Adrenal gland (tissue), 5 donors: ENCODE measurements at regions not wholly inside any gene's neighbourhood (a gene's known extent, or its start where the extent isn't known, plus 50 kb on each side); places are given as distances from the start of the nearest gene placed in this dataset.

ENCODE experiments used
- CTCF ChIP-seq, 6 experiments: fragments of 450-650 bp in 4 of 6; fragments of 200-600 bp in 2 of 6; sonication (generic) in 1 of 6; IDR thresholded peaks; 1 replicate in 5 of 6; 2 replicates in 1 of 6; pipeline versions ENCODE4 v1.5.1 to v1.8.0; 2016 to 2021; ENCODE audit warnings: antibody characterized with exemption in 6 of 6, mild to moderate bottlenecking in 2 of 6, moderate library complexity in 1 of 6
- POLR2A ChIP-seq, 2 donors: fragments of 450-650 bp; IDR thresholded peaks; one replicate each; pipeline ENCODE4 v1.6.1; 2017; ENCODE audit warnings: antibody characterized with exemption in 2 of 2, mild to moderate bottlenecking in 2 of 2, moderate library complexity in 1 of 2
- donor health status: DM: no; HTN: no; CAD: no.

- TF ChIP-seq CTCF (IDR thresholded peaks at IDR 0.05) (no peak), POLR2A (IDR thresholded peaks at IDR 0.05) (no peak)
These were observed 168.5 kb downstream of the NPIPB11 start for GRCh38 chr16:29237971-29238370.
